ENCODE measurements at regions not wholly inside any gene's neighbourhood (a gene's known extent, or its start where the extent isn't known, plus 50 kb on each side); places are given as distances from the start of the nearest gene placed in this dataset.

DNA sequence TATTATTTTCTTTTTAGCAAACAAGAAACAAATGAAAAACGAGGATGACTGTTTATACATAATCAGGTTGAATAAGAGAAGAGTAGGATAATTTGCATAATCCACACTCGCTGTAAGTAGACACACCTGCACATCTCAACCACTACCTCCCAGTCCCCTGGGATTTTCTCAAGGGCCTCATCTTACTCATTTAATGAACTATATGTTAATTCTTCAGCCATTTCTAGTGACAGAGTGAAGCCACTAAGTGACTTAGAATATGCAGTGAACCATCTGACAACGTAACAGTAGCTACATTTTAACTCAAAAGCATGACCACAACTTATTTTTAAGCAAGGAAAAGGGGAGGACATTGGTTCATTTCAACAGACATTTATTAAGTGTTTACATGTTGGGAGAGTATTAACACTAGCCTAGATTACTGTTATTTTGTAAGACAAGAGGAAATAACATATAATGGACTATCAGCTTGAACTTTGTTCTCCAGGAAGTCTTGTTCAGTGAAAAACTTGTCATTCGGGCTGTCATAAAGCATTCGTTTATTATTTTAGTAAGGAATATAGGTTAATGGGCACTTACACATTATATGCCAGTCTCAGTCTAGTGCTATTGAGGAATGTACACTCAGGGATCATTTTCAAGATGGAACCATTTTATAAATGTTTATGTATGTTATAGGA is 173.0 kb upstream of the ROBO2 start:
- no peak overlapping the region for H3K9ac ChIP-seq (ENCODE audit: low read length)
- H3K27ac ChIP-seq (ENCODE audit: low read length): no peak overlapping the region
- TF ChIP-seq EZH2 (optimal IDR thresholded peaks at IDR 0.05; ENCODE audit: low read depth, low read length) (no peak), EZH2phosphoT487 (IDR thresholded peaks at IDR 0.05; ENCODE audit: low read length) (no peak)
- TF ChIP-seq, protein P1, sequence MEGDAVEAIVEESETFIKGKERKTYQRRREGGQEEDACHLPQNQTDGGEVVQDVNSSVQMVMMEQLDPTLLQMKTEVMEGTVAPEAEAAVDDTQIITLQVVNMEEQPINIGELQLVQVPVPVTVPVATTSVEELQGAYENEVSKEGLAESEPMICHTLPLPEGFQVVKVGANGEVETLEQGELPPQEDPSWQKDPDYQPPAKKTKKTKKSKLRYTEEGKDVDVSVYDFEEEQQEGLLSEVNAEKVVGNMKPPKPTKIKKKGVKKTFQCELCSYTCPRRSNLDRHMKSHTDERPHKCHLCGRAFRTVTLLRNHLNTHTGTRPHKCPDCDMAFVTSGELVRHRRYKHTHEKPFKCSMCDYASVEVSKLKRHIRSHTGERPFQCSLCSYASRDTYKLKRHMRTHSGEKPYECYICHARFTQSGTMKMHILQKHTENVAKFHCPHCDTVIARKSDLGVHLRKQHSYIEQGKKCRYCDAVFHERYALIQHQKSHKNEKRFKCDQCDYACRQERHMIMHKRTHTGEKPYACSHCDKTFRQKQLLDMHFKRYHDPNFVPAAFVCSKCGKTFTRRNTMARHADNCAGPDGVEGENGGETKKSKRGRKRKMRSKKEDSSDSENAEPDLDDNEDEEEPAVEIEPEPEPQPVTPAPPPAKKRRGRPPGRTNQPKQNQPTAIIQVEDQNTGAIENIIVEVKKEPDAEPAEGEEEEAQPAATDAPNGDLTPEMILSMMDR (IDR thresholded peaks at IDR 0.05; ENCODE audit: low read length): no peak
- H3K4me3 ChIP-seq (ENCODE audit: low read length): no peak overlapping the region
- H4K20me1 ChIP-seq (ENCODE audit: insufficient read depth, low read length): no peaks in the 10 kb centered on the region
- DNase-seq: no peak
- no peaks in the 10 kb centered on the region for H3K4me1 ChIP-seq (ENCODE audit: low read length)
- H3K4me2 ChIP-seq (ENCODE audit: low read depth, low read length): no peak overlapping the region
- no peaks in the 10 kb centered on the region for H3K79me2 ChIP-seq (ENCODE audit: low read length)
- H3F3A ChIP-seq (ENCODE audit: insufficient read depth, low read length): no peaks in the 10 kb centered on the region
- H3K9me3 ChIP-seq (replicated peaks; ENCODE audit: insufficient read depth, low read length): no peaks in the 10 kb centered on the region
- H2AFZ ChIP-seq (ENCODE audit: low read length): no peak overlapping the region
- H3K27me3 ChIP-seq (replicated peaks; ENCODE audit: insufficient read depth, low read length): no peaks in the 10 kb centered on the region
- no peaks in the 10 kb centered on the region for H3K9me2 ChIP-seq (replicated peaks; ENCODE audit: insufficient read depth, low read length)
- no peaks in the 10 kb centered on the region for H3K36me3 ChIP-seq (replicated peaks; ENCODE audit: insufficient read depth, low read length)

DNA sequence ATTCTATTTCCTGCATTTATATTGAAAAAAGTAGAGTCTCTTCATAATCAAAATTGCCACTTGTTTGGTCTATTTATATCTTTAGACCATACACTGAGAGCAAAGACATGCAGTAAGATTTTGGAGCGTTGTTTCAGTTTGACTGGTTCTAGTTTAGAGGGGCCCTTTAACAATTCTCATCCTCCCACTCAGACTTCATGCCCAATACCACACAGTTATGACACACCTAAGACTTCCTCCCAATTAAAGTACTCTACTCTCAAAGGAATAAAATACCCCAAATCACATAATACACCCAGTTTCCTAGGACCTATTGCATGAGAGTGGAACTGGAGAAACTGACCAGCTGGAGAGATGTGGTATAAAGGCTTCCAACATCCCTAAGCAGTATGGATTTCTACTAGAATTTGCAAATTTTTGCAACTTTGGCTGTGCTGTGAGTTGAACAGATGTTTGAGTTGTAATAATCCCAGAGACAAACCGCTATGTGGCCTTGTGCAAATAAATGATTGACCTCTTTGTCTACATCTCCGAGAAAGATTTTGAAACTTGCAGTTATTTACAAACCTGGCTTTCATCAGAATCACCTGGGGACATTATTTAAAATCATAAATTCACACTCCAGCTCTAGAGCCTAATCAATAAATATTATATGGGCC is 170.0 kb upstream of the ROBO2 start:
- H3K4me3 ChIP-seq (ENCODE audit: low read length): no peak overlapping the region
- no peaks in the 10 kb centered on the region for H3K9me2 ChIP-seq (replicated peaks; ENCODE audit: insufficient read depth, low read length)
- no peak overlapping the region for H3K4me2 ChIP-seq (ENCODE audit: low read depth, low read length)
- no peak overlapping the region for H2AFZ ChIP-seq (ENCODE audit: low read length)
- H3F3A ChIP-seq (ENCODE audit: insufficient read depth, low read length): no peaks in the 10 kb centered on the region
- H3K9me3 ChIP-seq (replicated peaks; ENCODE audit: insufficient read depth, low read length): no peaks in the 10 kb centered on the region
- H3K4me1 ChIP-seq (ENCODE audit: low read length): no peaks in the 10 kb centered on the region
- H3K9ac ChIP-seq (ENCODE audit: low read length): no peak overlapping the region
- no peaks in the 10 kb centered on the region for H3K36me3 ChIP-seq (replicated peaks; ENCODE audit: insufficient read depth, low read length)
- TF ChIP-seq EZH2 (optimal IDR thresholded peaks at IDR 0.05; ENCODE audit: low read depth, low read length) (no peak), EZH2phosphoT487 (IDR thresholded peaks at IDR 0.05; ENCODE audit: low read length) (no peak)
- TF ChIP-seq, protein P1 (IDR thresholded peaks at IDR 0.05; ENCODE audit: low read length): no peak
- no peaks in the 10 kb centered on the region for H3K79me2 ChIP-seq (ENCODE audit: low read length)
- no peak overlapping the region for H3K27ac ChIP-seq (ENCODE audit: low read length)
- no peak for DNase-seq
- H4K20me1 ChIP-seq (ENCODE audit: insufficient read depth, low read length): no peaks in the 10 kb centered on the region
- H3K27me3 ChIP-seq (replicated peaks; ENCODE audit: insufficient read depth, low read length): no peaks in the 10 kb centered on the region

DNA sequence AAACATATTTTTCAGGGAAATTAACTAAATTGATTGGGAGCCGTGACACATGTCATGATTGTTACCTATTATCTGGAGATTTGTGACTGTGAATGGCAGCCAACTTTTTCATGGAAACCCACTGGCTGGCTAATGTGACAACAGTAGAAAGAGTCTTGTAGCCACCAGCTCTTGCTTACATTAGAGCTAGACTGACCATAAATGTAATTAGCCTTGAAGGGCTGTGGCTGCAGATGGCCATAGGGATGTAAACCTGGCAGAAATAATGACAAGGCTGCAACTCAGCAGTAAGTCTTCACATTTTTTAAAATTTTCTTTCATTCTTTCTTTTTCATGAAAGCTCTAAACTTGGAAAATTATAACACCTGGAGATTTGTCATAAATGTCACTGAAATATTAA is 168.2 kb upstream of the ROBO2 start:
- Histone ChIP-seq H3K36me3 (replicated peaks; ENCODE audit: insufficient read depth, low read length) (no peaks in the 10 kb centered on the region), H3K27me3 (replicated peaks; ENCODE audit: insufficient read depth, low read length) (no peaks in the 10 kb centered on the region)
- no peak for DNase-seq

More for the DNA sequence above, 168.2 kb upstream of the ROBO2 start:
- Histone ChIP-seq H3K4me3 (ENCODE audit: low read length) (no peak overlapping the region), H3K4me1 (ENCODE audit: low read length) (no peaks in the 10 kb centered on the region), H3F3A (ENCODE audit: insufficient read depth, low read length) (no peaks in the 10 kb centered on the region), H3K9me3 (replicated peaks; ENCODE audit: insufficient read depth, low read length) (no peaks in the 10 kb centered on the region), H3K4me2 (ENCODE audit: low read depth, low read length) (no peak overlapping the region), H4K20me1 (ENCODE audit: insufficient read depth, low read length) (no peaks in the 10 kb centered on the region), H3K9me2 (replicated peaks; ENCODE audit: insufficient read depth, low read length) (no peaks in the 10 kb centered on the region), H3K79me2 (ENCODE audit: low read length) (no peaks in the 10 kb centered on the region), H3K9ac (ENCODE audit: low read length) (no peak overlapping the region), H2AFZ (ENCODE audit: low read length) (no peak overlapping the region), H3K27ac (ENCODE audit: low read length) (no peak overlapping the region)
- no peak for TF ChIP-seq EZH2 (optimal IDR thresholded peaks at IDR 0.05; ENCODE audit: low read depth, low read length)
- TF ChIP-seq, protein P1 (IDR thresholded peaks at IDR 0.05; ENCODE audit: low read length): no peak
- no peak for TF ChIP-seq EZH2phosphoT487 (IDR thresholded peaks at IDR 0.05; ENCODE audit: low read length)
